ENCODE measurements at regions not wholly inside any gene's neighbourhood (a gene's known extent, or its start where the extent isn't known, plus 50 kb on each side); places are given as distances from the start of the nearest gene placed in this dataset.

- H3K4me3 Mint-ChIP-seq = no peak overlapping the region
- H3K4me1 Mint-ChIP-seq = peaks cover 14% of the 10 kb centered on the region
- DNase-seq (ENCODE audit: low spot score in 2 of 2, unreplicated experiment in 2 of 2) = no peak
- no peaks in the 10 kb centered on the region for H3K27me3 Mint-ChIP-seq (ENCODE audit: low read depth)
- TF ChIP-seq CTCF (IDR thresholded peaks at IDR 0.05; ENCODE audit: unreplicated experiment) = no peak
- no peak overlapping the region for H3K27ac Mint-ChIP-seq
- no peaks in the 10 kb centered on the region for H3K36me3 Mint-ChIP-seq
- no peaks in the 10 kb centered on the region for H3K9me3 Mint-ChIP-seq
Observed at GRCh38 chr9:73871636-73872035, 625.5 kb upstream of the RORB start.

DNA sequence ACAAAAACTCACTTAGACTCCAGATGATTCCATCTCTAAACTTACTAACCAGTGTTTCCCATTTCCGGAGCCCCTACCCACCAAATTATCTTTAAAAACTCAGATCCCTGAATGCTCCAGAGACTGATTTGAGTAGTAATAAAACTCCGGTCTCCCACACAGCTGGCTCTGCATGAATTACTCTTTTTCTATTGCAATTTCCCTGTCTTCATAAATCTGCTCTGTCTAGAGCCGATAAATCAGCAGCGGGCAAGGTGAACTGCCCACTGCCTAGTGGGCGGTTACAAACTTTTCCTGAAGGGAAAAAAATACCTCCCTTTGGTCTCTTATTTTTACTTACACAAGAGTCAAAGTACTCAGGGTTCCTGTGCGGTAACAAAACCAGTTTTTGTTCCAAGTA is 624.4 kb upstream of the RORB start:
- no peak overlapping the region for H3K4me3 Mint-ChIP-seq
- DNase-seq (ENCODE audit: low spot score in 2 of 2, unreplicated experiment in 2 of 2) = no peak

DNA sequence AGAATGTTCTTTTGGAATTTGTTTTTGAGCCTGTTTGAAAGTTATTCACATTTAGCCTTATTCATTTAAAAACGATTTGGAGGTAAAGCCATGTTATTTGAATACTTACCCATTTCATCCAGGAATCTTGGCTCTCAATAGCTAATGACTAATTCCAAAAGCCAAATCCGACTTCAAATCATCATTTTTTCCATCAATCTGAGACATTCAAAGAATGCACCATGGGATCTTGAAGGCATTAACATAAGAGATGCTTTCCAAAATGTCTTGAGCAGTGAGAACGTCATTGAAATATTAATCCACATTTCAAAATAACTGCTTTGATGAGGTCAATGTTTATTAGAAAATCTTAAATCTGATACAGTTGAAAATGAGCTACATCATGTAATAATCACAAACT is 617.0 kb upstream of the RORB start:
- no peak overlapping the region for H3K27ac Mint-ChIP-seq
- no peak for DNase-seq (ENCODE audit: low spot score in 2 of 2, unreplicated experiment in 2 of 2)
- peaks cover 6% of the 10 kb centered on the region for H3K9me3 Mint-ChIP-seq
- no peak for TF ChIP-seq CTCF (IDR thresholded peaks at IDR 0.05; ENCODE audit: unreplicated experiment)
- no peaks in the 10 kb centered on the region for H3K36me3 Mint-ChIP-seq
- H3K4me3 Mint-ChIP-seq = no peak overlapping the region
- H3K27me3 Mint-ChIP-seq (ENCODE audit: low read depth) = no peaks in the 10 kb centered on the region
- H3K4me1 Mint-ChIP-seq = no peaks in the 10 kb centered on the region

More for the DNA sequence above, 624.4 kb upstream of the RORB start:
- no peak for TF ChIP-seq CTCF (IDR thresholded peaks at IDR 0.05; ENCODE audit: unreplicated experiment)
- Mint-ChIP-seq H3K27ac (no peak overlapping the region), H3K36me3 (no peaks in the 10 kb centered on the region), H3K27me3 (ENCODE audit: low read depth) (no peaks in the 10 kb centered on the region), H3K9me3 (no peaks in the 10 kb centered on the region), H3K4me1 (peaks cover 12% of the 10 kb centered on the region)

GRCh38 chr9:73889023-73889422 is 608.1 kb upstream of the RORB start:
- Mint-ChIP-seq H3K27ac (no peak overlapping the region), H3K36me3 (no peaks in the 10 kb centered on the region), H3K9me3 (peaks cover 32% of the 10 kb centered on the region), H3K27me3 (ENCODE audit: low read depth) (no peaks in the 10 kb centered on the region), H3K4me1 (no peaks in the 10 kb centered on the region), H3K4me3 (no peak overlapping the region)
- no peak for DNase-seq (ENCODE audit: low spot score in 2 of 2, unreplicated experiment in 2 of 2)
- TF ChIP-seq CTCF (IDR thresholded peaks at IDR 0.05; ENCODE audit: unreplicated experiment) = no peak

- Mint-ChIP-seq H3K4me1 (no peaks in the 10 kb centered on the region), H3K27ac (no peak overlapping the region), H3K9me3 (peaks cover 19% of the 10 kb centered on the region)
Observed at GRCh38 chr9:73890685-73891277, 606.4 kb upstream of the RORB start.

More at GRCh38 chr9:73890685-73891277, 606.4 kb upstream of the RORB start:
- no peak overlapping the region for H3K4me3 Mint-ChIP-seq
- H3K27me3 Mint-ChIP-seq (ENCODE audit: low read depth) = peaks cover 4% of the 10 kb centered on the region
- TF ChIP-seq CTCF (IDR thresholded peaks at IDR 0.05; ENCODE audit: unreplicated experiment) = no peak
- no peaks in the 10 kb centered on the region for H3K36me3 Mint-ChIP-seq
- DNase-seq (ENCODE audit: low spot score in 2 of 2, unreplicated experiment in 2 of 2) = no peak
